ENCODE measurements at regions not wholly inside any gene's neighbourhood (a gene's known extent, or its start where the extent isn't known, plus 50 kb on each side); places are given as distances from the start of the nearest gene placed in this dataset.
"Not testable (repeated sequence)": the region's sequence is repeated elsewhere in the genome, so short reads cannot be mapped to it uniquely, and the experiment has no call there.

DNA sequence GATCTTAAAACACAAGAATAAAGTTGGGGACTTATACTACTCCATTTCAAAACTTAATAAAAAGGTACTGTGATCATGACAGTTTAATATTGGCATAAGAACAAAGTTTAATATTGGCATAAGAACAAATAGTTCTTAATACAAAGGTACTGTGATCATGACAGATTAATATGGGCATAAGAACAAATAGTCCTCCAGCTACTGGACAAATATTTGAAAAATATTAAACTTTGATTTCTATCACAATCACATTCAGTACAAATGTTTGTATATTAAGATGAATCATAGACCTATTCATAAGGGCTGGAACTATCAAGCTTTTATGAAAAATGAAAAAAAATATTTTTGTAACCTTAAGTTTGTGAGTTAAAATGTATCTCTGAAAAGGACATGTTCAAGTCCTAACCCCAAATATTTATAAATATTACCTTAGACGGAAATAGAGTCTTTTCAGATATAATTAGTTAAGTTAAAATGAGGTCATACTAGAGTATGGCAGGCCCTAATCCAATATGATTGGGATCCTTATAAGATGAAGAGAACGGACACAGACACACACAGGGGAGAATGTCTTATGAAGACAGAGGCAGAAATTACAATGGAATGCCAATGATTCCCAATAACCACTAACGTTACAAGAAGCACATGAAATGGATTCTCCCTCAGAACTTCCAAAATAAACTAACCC lies 79.1 kb upstream of the RGS1 start:
- TF ChIP-seq, protein P1, sequence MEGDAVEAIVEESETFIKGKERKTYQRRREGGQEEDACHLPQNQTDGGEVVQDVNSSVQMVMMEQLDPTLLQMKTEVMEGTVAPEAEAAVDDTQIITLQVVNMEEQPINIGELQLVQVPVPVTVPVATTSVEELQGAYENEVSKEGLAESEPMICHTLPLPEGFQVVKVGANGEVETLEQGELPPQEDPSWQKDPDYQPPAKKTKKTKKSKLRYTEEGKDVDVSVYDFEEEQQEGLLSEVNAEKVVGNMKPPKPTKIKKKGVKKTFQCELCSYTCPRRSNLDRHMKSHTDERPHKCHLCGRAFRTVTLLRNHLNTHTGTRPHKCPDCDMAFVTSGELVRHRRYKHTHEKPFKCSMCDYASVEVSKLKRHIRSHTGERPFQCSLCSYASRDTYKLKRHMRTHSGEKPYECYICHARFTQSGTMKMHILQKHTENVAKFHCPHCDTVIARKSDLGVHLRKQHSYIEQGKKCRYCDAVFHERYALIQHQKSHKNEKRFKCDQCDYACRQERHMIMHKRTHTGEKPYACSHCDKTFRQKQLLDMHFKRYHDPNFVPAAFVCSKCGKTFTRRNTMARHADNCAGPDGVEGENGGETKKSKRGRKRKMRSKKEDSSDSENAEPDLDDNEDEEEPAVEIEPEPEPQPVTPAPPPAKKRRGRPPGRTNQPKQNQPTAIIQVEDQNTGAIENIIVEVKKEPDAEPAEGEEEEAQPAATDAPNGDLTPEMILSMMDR (IDR thresholded peaks at IDR 0.05; ENCODE audit: low read depth, low read length) = no peak
- DNase-seq (ENCODE audit: extremely low read depth, low read depth) = no peak

DNA sequence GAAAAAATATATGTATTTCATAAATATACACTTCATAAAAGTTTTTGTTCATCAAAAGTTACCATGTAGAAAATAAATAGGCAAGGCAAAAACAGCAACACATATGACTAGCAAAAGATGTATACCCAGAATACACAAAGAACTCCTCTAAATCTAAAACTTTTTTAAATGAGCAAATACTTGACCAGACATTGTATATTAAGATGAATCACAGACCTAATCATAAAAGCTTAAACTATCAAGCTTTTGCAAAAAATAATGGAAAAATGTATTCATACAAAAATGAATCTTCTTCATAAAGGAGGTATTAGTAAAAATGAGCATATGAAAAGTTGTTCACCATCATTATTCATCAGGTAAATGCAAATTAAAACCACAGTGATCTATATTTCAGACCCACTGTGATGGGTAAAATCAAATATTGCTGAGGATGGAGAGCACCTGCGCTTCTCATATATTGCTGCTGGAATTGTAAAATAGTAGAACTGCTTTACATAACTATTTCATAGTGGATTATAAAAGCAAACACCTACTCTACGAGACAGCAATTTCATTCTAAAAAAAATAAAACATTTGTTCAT lies 78.3 kb upstream of the RGS1 start:
- no peak for DNase-seq (ENCODE audit: extremely low read depth, low read depth)
- TF ChIP-seq, protein P1 (IDR thresholded peaks at IDR 0.05; ENCODE audit: low read depth, low read length) = no peak

- DNase-seq (ENCODE audit: extremely low read depth, low read depth) = not testable (repeated sequence)
Measured at GRCh38 chr1:192498092-192498491, 77.5 kb upstream of the RGS1 start.

DNA sequence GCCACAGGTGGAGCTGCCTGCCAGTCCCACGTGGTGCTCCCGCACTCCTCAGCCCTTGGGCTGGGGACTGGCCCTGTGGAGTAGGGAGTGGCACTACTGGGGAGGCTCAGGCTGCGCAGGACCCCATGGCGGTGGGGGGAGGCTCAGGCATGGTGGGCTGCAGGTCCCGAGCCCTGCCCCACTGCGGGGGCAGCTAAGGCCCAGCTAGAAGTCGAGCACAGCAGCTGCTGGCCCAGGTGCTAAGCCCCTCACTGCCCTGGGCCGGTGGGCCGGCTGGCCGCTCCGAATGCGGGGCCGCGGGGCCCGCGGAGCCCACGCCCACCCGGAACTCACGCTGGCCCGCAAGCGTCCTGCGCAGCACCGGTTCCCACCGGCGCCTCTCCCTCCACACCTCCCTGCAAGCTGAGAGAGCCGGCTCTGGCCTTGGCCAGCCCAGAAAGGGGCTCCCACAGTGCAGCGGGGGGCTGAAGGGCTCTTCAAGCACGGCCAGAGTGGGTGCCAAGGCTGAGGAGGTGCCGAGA lies 76.5 kb upstream of the RGS1 start:
- not testable (repeated sequence) for DNase-seq (ENCODE audit: extremely low read depth, low read depth)

DNA sequence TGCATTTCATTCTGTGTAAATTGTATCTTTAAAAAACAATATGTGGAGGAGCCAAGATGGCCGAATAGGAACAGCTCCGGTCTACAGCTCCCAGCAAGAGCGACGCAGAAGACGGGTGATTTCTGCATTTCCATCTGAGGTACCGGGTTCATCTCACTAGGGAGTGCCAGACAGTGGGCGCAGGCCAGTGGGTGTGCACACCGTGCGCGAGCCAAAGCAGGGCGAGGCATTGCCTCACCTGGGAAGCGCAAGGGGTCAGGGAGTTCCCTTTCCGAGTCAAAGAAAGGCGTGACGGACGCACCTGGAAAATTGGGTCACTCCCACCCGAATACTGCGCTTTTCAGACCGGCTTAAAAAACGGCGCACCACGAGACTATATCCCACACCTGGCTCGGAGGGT lies 75.0 kb upstream of the RGS1 start:
- not testable (repeated sequence) for DNase-seq (ENCODE audit: extremely low read depth, low read depth)

DNA sequence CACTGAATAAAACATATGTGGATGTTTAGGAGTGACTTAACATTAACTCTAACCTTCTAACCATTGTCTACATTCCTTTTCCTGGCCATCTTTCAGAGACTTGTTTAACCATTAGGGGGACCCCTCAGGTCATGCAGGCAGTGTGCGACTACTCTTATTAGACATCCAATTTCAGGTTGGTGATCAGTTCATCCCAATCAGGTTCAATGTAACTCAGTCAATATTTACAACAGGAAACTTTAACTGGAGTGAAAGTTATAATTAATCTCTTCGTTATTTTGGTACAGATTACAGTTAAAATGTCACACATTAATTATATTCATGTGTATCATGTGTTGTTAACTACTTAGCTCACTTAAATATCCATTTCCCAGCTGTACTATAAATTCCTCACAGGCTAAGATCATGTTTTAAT lies 68.8 kb upstream of the RGS1 start:
- no peak for DNase-seq (ENCODE audit: extremely low read depth, low read depth)
- TF ChIP-seq, protein P1 (IDR thresholded peaks at IDR 0.05; ENCODE audit: low read depth, low read length) = peak; percentile 34

GRCh38 chr1:192512426-192513162 lies 63.0 kb upstream of the RGS1 start:
- DNase-seq (ENCODE audit: extremely low read depth, low read depth) = no peak
- TF ChIP-seq, protein P1 (IDR thresholded peaks at IDR 0.05; ENCODE audit: low read depth, low read length) = no peak

DNA sequence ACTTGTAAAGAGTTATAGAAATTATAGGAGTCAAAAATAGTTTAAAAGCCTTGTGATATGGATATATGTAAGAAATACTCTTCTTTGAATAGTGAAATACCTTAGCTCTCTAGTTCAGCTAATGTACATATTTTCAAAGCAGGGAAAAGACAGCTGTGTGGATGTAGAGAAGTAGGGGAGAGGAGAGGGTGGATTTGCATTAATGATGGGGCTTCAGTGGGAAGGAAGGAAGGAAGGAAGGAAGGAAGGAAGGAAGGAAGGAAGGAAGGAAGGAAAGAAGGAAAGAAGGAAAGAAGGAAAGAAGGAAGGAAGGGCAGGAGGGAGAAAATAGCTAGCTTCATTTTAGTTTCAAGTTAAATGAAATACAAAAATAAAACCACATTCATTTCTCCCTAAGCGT lies 62.4 kb upstream of the RGS1 start:
- DNase-seq (ENCODE audit: extremely low read depth, low read depth) = no peak
- TF ChIP-seq, protein P1 (IDR thresholded peaks at IDR 0.05; ENCODE audit: low read depth, low read length) = no peak
